ENCODE measurements at regions not wholly inside any gene's neighbourhood (a gene's known extent, or its start where the extent isn't known, plus 50 kb on each side); places are given as distances from the start of the nearest gene placed in this dataset.

DNA sequence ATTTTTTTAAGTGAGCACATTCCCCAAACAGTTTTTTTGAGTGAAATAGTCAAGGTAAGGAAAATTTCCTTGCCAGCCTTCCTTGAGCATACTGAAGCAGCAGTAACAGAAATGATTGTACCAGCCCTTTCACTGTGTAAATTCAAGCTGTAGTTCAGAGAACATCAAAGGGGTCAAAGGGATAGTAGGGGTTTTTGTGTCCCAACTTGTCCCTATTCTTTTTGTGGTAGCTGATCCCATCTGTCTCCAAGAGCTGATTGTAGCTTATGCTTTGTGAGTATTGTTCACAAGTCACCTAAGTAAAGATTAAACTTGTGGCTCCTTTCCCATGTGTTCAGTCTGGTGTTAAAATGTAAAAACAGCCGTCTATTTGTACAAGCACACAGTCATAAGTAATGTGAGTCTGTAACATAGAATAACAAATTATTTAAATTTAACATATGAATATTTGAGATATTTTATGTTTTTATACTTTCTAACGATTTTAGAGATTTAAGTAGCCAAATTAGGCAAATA, 185.0 kb downstream of the CENPW start:
- no peak for TF ChIP-seq CTCF (IDR thresholded peaks at IDR 0.05)
- TF ChIP-seq POLR2A (IDR thresholded peaks at IDR 0.05), result no peak
